ENCODE measurements at regions not wholly inside any gene's neighbourhood (a gene's known extent, or its start where the extent isn't known, plus 50 kb on each side); places are given as distances from the start of the nearest gene placed in this dataset.

DNA sequence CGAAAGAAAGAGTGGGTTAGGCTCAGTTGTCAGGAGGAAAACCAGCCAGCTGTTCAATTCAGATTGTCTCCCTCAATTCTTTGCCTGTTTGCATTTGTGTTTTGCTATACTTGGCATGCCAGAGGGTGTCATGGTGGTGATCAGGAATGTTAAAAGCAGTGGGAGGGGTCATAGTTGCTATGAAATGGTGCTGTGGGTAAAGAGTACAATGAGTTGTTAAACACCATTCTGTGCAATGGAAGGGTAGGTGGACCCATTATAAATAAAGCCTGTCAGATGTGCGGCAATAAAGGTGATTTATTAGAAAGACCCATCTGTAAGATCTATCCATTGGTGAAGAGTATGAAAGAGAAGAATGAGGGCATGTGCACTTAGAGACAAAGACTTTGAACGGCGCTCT is 82.2 kb downstream of the MRPL32 start:
- DNase-seq (ENCODE audit: low spot score) (no peak), ATAC-seq (ENCODE audit: low read depth) (no peak)
- peaks cover 4% of the 10 kb centered on the region for H3K4me1 ChIP-seq (ENCODE audit: insufficient read depth, poor library complexity, severe bottlenecking)
- no peaks in the 10 kb centered on the region for H3K9me3 ChIP-seq (ENCODE audit: severe bottlenecking)
- no peaks in the 10 kb centered on the region for H3K27me3 ChIP-seq (ENCODE audit: insufficient read depth, poor library complexity, severe bottlenecking)
- TF ChIP-seq, protein P1, sequence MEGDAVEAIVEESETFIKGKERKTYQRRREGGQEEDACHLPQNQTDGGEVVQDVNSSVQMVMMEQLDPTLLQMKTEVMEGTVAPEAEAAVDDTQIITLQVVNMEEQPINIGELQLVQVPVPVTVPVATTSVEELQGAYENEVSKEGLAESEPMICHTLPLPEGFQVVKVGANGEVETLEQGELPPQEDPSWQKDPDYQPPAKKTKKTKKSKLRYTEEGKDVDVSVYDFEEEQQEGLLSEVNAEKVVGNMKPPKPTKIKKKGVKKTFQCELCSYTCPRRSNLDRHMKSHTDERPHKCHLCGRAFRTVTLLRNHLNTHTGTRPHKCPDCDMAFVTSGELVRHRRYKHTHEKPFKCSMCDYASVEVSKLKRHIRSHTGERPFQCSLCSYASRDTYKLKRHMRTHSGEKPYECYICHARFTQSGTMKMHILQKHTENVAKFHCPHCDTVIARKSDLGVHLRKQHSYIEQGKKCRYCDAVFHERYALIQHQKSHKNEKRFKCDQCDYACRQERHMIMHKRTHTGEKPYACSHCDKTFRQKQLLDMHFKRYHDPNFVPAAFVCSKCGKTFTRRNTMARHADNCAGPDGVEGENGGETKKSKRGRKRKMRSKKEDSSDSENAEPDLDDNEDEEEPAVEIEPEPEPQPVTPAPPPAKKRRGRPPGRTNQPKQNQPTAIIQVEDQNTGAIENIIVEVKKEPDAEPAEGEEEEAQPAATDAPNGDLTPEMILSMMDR (IDR thresholded peaks at IDR 0.05; ENCODE audit: poor library complexity, severe bottlenecking), result no peak
- H3K4me3 ChIP-seq (ENCODE audit: severe bottlenecking), result no peak overlapping the region
- no peak overlapping the region for H3K27ac ChIP-seq (ENCODE audit: poor library complexity, severe bottlenecking)
- no peaks in the 10 kb centered on the region for H3K36me3 ChIP-seq (ENCODE audit: low read depth)

DNA sequence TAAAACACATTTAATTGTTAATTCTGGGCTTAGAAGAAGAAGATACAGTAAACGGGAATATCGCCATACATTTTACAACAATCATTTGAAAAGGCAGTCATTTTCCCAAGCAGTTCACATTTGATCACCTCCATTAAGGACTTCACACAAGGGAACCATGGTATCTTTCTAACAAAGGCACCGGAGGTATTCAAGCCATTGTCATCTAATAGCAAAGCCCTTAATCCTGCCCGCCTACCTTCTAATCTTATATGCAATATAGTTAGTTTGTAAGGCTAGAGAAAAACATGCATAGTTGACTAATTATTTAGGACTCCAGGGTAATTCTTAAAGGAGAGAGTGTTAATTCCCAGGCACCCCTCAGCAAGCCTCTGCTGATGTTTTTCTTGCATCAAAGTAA is 83.1 kb downstream of the MRPL32 start:
- no peak overlapping the region for H3K27ac ChIP-seq (ENCODE audit: poor library complexity, severe bottlenecking)
- DNase-seq (ENCODE audit: low spot score) (no peak), ATAC-seq (ENCODE audit: low read depth) (no peak)
- no peaks in the 10 kb centered on the region for H3K36me3 ChIP-seq (ENCODE audit: low read depth)
- H3K4me3 ChIP-seq (ENCODE audit: severe bottlenecking), result no peak overlapping the region
- TF ChIP-seq, protein P1 (IDR thresholded peaks at IDR 0.05; ENCODE audit: poor library complexity, severe bottlenecking), result no peak
- peaks cover 4% of the 10 kb centered on the region for H3K4me1 ChIP-seq (ENCODE audit: insufficient read depth, poor library complexity, severe bottlenecking)
- H3K27me3 ChIP-seq (ENCODE audit: insufficient read depth, poor library complexity, severe bottlenecking), result no peaks in the 10 kb centered on the region
- H3K9me3 ChIP-seq (ENCODE audit: severe bottlenecking), result no peaks in the 10 kb centered on the region

DNA sequence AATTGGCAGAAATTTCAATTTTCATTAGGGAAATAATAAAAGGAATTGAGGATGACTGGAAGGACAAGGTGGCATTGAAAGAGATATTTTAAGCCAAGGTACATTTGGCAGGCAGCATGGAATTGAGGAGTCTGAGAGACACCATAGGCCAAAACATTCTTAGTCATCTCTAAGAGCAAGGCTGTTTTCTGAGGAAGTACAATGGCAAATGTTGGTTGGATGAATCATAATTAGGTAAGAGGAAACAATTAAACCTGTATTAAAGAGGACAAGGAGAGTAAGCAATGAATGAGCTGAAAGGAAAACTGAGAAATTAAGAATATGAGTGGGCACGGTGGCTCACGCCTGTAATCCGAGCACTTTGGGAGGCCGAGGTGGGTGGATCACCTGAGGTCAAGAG is 86.3 kb downstream of the MRPL32 start:
- Histone ChIP-seq H3K27me3 (ENCODE audit: insufficient read depth, poor library complexity, severe bottlenecking) (no peaks in the 10 kb centered on the region), H3K9me3 (ENCODE audit: severe bottlenecking) (no peaks in the 10 kb centered on the region), H3K4me3 (ENCODE audit: severe bottlenecking) (no peak overlapping the region), H3K27ac (ENCODE audit: poor library complexity, severe bottlenecking) (peak overlapping the region; percentile 44), H3K36me3 (ENCODE audit: low read depth) (no peaks in the 10 kb centered on the region), H3K4me1 (ENCODE audit: insufficient read depth, poor library complexity, severe bottlenecking) (peaks cover 4% of the 10 kb centered on the region)
- DNase-seq (ENCODE audit: low spot score) (no peak), ATAC-seq (ENCODE audit: low read depth) (peak; percentile 98)
- TF ChIP-seq, protein P1 (IDR thresholded peaks at IDR 0.05; ENCODE audit: poor library complexity, severe bottlenecking), result no peak

DNA sequence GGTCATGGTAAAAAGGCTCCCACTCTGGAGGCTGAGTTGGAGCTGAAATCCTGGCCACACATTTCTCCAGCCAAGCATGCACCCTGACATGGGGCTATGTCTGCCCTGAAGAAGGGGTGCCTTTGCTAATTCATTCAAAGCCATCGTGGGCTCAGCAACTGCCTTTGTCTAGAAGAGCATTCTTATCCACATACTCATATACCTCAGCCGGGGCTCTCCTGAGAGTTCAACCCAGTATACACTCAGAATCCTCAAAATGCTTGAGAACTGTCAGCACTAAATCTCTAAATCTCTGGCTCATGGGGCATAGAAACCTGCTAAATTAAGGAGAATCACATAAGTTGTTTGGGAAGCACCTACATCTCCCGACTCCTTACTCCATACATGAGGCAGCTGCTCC is 89.3 kb downstream of the MRPL32 start:
- TF ChIP-seq, protein P1 (IDR thresholded peaks at IDR 0.05; ENCODE audit: poor library complexity, severe bottlenecking), result no peak
- Histone ChIP-seq H3K4me3 (ENCODE audit: severe bottlenecking) (no peak overlapping the region), H3K4me1 (ENCODE audit: insufficient read depth, poor library complexity, severe bottlenecking) (peaks cover 4% of the 10 kb centered on the region), H3K27ac (ENCODE audit: poor library complexity, severe bottlenecking) (no peak overlapping the region), H3K9me3 (ENCODE audit: severe bottlenecking) (no peaks in the 10 kb centered on the region), H3K27me3 (ENCODE audit: insufficient read depth, poor library complexity, severe bottlenecking) (no peaks in the 10 kb centered on the region), H3K36me3 (ENCODE audit: low read depth) (no peaks in the 10 kb centered on the region)
- ATAC-seq (ENCODE audit: low read depth), result no peak
- DNase-seq (ENCODE audit: low spot score), result no peak

DNA sequence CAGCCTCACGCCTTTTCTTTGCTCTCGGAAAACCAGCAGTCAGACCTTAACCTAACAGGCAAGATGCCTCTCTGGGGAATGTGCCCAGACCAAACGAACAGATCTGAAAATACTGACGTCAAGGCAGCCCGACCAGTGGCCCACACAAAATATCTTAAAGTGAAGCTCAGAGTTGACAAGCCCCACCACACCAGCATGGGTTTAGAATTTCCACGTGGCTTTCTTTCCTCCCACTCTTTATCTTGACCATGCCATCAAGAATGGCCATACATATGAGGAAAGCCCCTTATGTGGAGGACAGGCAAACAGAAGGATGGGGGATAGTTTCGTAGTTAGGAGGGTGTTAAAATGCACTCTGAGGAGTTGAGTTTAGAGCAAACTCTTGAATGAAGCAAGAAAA is 89.8 kb downstream of the MRPL32 start:
- DNase-seq (ENCODE audit: low spot score) (no peak), ATAC-seq (ENCODE audit: low read depth) (no peak)
- H3K4me3 ChIP-seq (ENCODE audit: severe bottlenecking), result no peak overlapping the region
- H3K4me1 ChIP-seq (ENCODE audit: insufficient read depth, poor library complexity, severe bottlenecking), result peaks cover 4% of the 10 kb centered on the region
- no peaks in the 10 kb centered on the region for H3K9me3 ChIP-seq (ENCODE audit: severe bottlenecking)
- H3K27me3 ChIP-seq (ENCODE audit: insufficient read depth, poor library complexity, severe bottlenecking), result no peaks in the 10 kb centered on the region
- no peak overlapping the region for H3K27ac ChIP-seq (ENCODE audit: poor library complexity, severe bottlenecking)
- TF ChIP-seq, protein P1 (IDR thresholded peaks at IDR 0.05; ENCODE audit: poor library complexity, severe bottlenecking), result no peak
- no peaks in the 10 kb centered on the region for H3K36me3 ChIP-seq (ENCODE audit: low read depth)
